ENCODE measurements at regions not wholly inside any gene's neighbourhood (a gene's known extent, or its start where the extent isn't known, plus 50 kb on each side); places are given as distances from the start of the nearest gene placed in this dataset.
A peak's percentile ranks its signal among the peaks of the same experiment; 100 is the strongest.
"Not testable (repeated sequence)": the region's sequence is repeated elsewhere in the genome, so short reads cannot be mapped to it uniquely, and the experiment has no call there.

- peak; percentile 8 for DNase-seq (ENCODE audit: low spot score)
Observed at GRCh38 chr4:138113819-138114400, 128.2 kb downstream of the SLC7A11 start.

- not testable (repeated sequence) for DNase-seq (ENCODE audit: low spot score)
Observed at GRCh38 chr4:138112890-138113289, 129.3 kb downstream of the SLC7A11 start.

GRCh38 chr4:138112389-138112788 lies 129.8 kb downstream of the SLC7A11 start:
- no peak for DNase-seq (ENCODE audit: low spot score)

- no peak for DNase-seq (ENCODE audit: low spot score)
Observed at GRCh38 chr4:138111462-138112000, 130.6 kb downstream of the SLC7A11 start.

GRCh38 chr4:138110815-138111214 lies 131.3 kb downstream of the SLC7A11 start:
- DNase-seq (ENCODE audit: low spot score) = no peak

GRCh38 chr4:138107023-138107422 lies 135.1 kb downstream of the SLC7A11 start:
- DNase-seq (ENCODE audit: low spot score) = no peak

GRCh38 chr4:138105331-138105730 lies 136.8 kb downstream of the SLC7A11 start:
- no peak for DNase-seq (ENCODE audit: low spot score)

GRCh38 chr4:138104284-138104680 lies 137.9 kb downstream of the SLC7A11 start:
- DNase-seq (ENCODE audit: low spot score) = no peak

- no peak for DNase-seq (ENCODE audit: low spot score)
Observed at GRCh38 chr4:138103597-138104283, 138.4 kb downstream of the SLC7A11 start.

- no peak for DNase-seq (ENCODE audit: low spot score)
Observed at GRCh38 chr4:138099385-138099784, 142.8 kb downstream of the SLC7A11 start.

GRCh38 chr4:138097912-138098600 lies 144.1 kb downstream of the SLC7A11 start:
- no peak for DNase-seq (ENCODE audit: low spot score)

- no peak for DNase-seq (ENCODE audit: low spot score)
Observed at GRCh38 chr4:138096384-138097062, 145.6 kb downstream of the SLC7A11 start.

- DNase-seq (ENCODE audit: low spot score) = no peak
Observed at GRCh38 chr4:138095378-138095777, 146.8 kb downstream of the SLC7A11 start.

GRCh38 chr4:138092060-138092459 lies 150.1 kb downstream of the SLC7A11 start:
- no peak for DNase-seq (ENCODE audit: low spot score)

GRCh38 chr4:138090918-138091676 lies 151.1 kb downstream of the SLC7A11 start:
- DNase-seq (ENCODE audit: low spot score) = no peak

- DNase-seq (ENCODE audit: low spot score) = peak; percentile 88
Observed at GRCh38 chr4:138090150-138090917, 151.8 kb downstream of the SLC7A11 start.

GRCh38 chr4:138088449-138089208 lies 153.5 kb downstream of the SLC7A11 start:
- DNase-seq (ENCODE audit: low spot score) = no peak

- no peak for DNase-seq (ENCODE audit: low spot score)
Observed at GRCh38 chr4:138087066-138087719, 155.0 kb downstream of the SLC7A11 start.

- DNase-seq (ENCODE audit: low spot score) = no peak
Observed at GRCh38 chr4:138086611-138087041, 155.5 kb downstream of the SLC7A11 start.
